WTC11 (cell line): ENCODE measurements at regions not wholly inside any gene's neighbourhood (a gene's known extent, or its start where the extent isn't known, plus 50 kb on each side); places are given as distances from the start of the nearest gene placed in this dataset.

Experiments used
- ELF4 ChIP-seq: sonication (generic); formaldehyde crosslinking; IDR thresholded peaks from 2 replicates; pipeline ENCODE4 v1.8.1; 2022; ENCODE audit warnings: low read depth, mild to moderate bottlenecking, moderate library complexity, missing genetic modification reagents
- ETV6 ChIP-seq: sonication (generic); formaldehyde crosslinking; IDR thresholded peaks from 2 replicates; pipeline ENCODE4 v1.8.1; 2022; ENCODE audit warnings: mild to moderate bottlenecking, missing genetic modification reagents
- NR2C2 ChIP-seq: sonication (generic); formaldehyde crosslinking; IDR thresholded peaks from 2 replicates; pipeline ENCODE4 v1.8.0; 2022; ENCODE audit warnings: mild to moderate bottlenecking, missing genetic modification reagents
- TF ChIP-seq, protein P1 (sequence below): fragments of 200-600 bp; IDR thresholded peaks from 2 replicates; pipeline ENCODE4 v1.8.0; 2022; ENCODE audit warnings: antibody characterized with exemption

DNA sequence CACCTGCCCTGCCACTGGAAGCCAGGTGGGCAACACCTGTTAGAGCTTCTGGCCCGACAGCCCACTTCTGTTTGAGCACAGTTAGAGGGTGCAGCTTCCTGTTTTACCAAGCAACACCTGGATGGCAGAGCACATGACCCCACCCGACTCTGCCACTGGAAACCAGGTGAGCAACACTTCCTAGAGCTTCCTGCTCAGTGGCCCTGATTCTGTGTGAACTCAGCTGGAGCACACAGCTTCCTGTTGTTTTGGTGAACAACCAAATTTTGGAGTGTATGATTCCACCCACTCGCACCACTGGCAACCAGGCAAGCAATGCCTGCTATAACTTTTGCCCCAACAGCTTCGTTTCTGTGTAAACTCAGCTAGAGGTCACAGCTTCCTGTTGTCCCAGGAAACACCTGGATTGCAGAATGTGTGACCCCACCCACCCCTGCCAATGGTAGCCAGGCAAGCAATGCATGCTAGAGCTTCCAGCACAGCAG lies 163.8 kb upstream of the KLF8 start:
- TF ChIP-seq, protein P1, sequence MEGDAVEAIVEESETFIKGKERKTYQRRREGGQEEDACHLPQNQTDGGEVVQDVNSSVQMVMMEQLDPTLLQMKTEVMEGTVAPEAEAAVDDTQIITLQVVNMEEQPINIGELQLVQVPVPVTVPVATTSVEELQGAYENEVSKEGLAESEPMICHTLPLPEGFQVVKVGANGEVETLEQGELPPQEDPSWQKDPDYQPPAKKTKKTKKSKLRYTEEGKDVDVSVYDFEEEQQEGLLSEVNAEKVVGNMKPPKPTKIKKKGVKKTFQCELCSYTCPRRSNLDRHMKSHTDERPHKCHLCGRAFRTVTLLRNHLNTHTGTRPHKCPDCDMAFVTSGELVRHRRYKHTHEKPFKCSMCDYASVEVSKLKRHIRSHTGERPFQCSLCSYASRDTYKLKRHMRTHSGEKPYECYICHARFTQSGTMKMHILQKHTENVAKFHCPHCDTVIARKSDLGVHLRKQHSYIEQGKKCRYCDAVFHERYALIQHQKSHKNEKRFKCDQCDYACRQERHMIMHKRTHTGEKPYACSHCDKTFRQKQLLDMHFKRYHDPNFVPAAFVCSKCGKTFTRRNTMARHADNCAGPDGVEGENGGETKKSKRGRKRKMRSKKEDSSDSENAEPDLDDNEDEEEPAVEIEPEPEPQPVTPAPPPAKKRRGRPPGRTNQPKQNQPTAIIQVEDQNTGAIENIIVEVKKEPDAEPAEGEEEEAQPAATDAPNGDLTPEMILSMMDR = no peak
- TF ChIP-seq NR2C2 (CRISPR knock-in tag) (no peak), ETV6 (CRISPR knock-in tag) (no peak), ELF4 (CRISPR knock-in tag) (no peak)
